HL-60 (cell line): ENCODE measurements at regions not wholly inside any gene's neighbourhood (a gene's known extent, or its start where the extent isn't known, plus 50 kb on each side); places are given as distances from the start of the nearest gene placed in this dataset.

ENCODE experiments used
- DNase-seq, 2 experiments: peaks; one replicate each; pipeline ENCODE4 v3.0.0-alpha.2; 2010 to 2020; ENCODE audit warnings: low read depth in 1 of 2, low spot score in 1 of 2
- H3K27ac ChIP-seq: fragments of 250-450 bp; sonication (Bioruptor Pico); replicated peaks from 2 replicates; pipeline ENCODE4 v1.5.1; 2020; ENCODE audit warnings: mild to moderate bottlenecking, moderate library complexity
- H3K27me3 ChIP-seq: fragments of 250-450 bp; sonication (Bioruptor Pico); 2 replicates; pipeline ENCODE4 v1.5.1; 2021; ENCODE audit warnings: mild to moderate bottlenecking, moderate library complexity; ENCODE audit not compliant: insufficient read depth, poor library complexity, severe bottlenecking
- H3K4me3 ChIP-seq: replicated peaks from 2 replicates; pipeline ENCODE4 v1.5.1; 2011; ENCODE audit warnings: mild to moderate bottlenecking, control low read depth, low read length; ENCODE audit not compliant: insufficient read depth
- CTCF ChIP-seq: IDR thresholded peaks from one replicate; pipeline ENCODE4 v1.5.1; 2011; ENCODE audit warnings: low read length, control low read depth, inconsistent platforms; ENCODE audit not compliant: insufficient read depth
- GABPA ChIP-seq: IDR thresholded peaks from 2 replicates; pipeline ENCODE4 v1.6.1; 2012; ENCODE audit warnings: low read depth
- POLR2AphosphoS5 ChIP-seq: IDR thresholded peaks from 2 replicates; pipeline ENCODE4 v1.6.1; 2012; ENCODE audit warnings: low read depth
- REST ChIP-seq: IDR thresholded peaks from 2 replicates; pipeline ENCODE4 v1.6.1; 2012; ENCODE audit warnings: low read depth; ENCODE audit not compliant: insufficient replicate concordance
- SPI1 ChIP-seq: IDR thresholded peaks from 2 replicates; pipeline ENCODE4 v1.6.1; 2012; ENCODE audit warnings: low read depth, mild to moderate bottlenecking, borderline replicate concordance

GRCh38 chr11:104610635-104611034 lies 287.6 kb downstream of the CASP12 start:
- DNase-seq, result no peak
- TF ChIP-seq CTCF (no peak), GABPA (no peak), REST (no peak), POLR2AphosphoS5 (no peak), SPI1 (no peak)
- no peak overlapping the region for H3K27ac ChIP-seq
- H3K4me3 ChIP-seq, result no peak overlapping the region
- no peaks in the 10 kb centered on the region for H3K27me3 ChIP-seq

- H3K4me3 ChIP-seq, result no peak overlapping the region
- no peaks in the 10 kb centered on the region for H3K27me3 ChIP-seq
- peak in 1 of 2 experiments; percentile 67 for DNase-seq
- no peak for TF ChIP-seq REST
- no peak for TF ChIP-seq SPI1
- peak; percentile 73 for TF ChIP-seq CTCF
- no peak for TF ChIP-seq GABPA
- no peak for TF ChIP-seq POLR2AphosphoS5
- H3K27ac ChIP-seq, result no peak overlapping the region
Observed at GRCh38 chr11:104609311-104610085, 288.8 kb downstream of the CASP12 start.

GRCh38 chr11:104602643-104603042 lies 295.6 kb downstream of the CASP12 start:
- TF ChIP-seq CTCF (no peak), POLR2AphosphoS5 (no peak), REST (no peak)
- H3K4me3 ChIP-seq, result no peak overlapping the region
- H3K27me3 ChIP-seq, result no peaks in the 10 kb centered on the region
- no peak overlapping the region for H3K27ac ChIP-seq
- no peak for DNase-seq
